T-helper 2 cell treated with Interferon-gamma antibody and Interleukin-4, amounts not matched to agents 5 μg/mL and 100 μg/mL, for 36 hours (primary cell): ENCODE measurements at regions not wholly inside any gene's neighbourhood (a gene's known extent, or its start where the extent isn't known, plus 50 kb on each side); places are given as distances from the start of the nearest gene placed in this dataset.

Source experiments
- DNase-seq: peaks from one replicate; pipeline ENCODE4 v3.0.0; 2021; ENCODE audit warnings: low spot score
- H3K27ac Mint-ChIP-seq: one replicate; pipeline ENCODE4 v1.8.0; 2021; ENCODE audit warnings: mild to moderate bottlenecking, mixed read lengths
- H3K27me3 Mint-ChIP-seq: one replicate; pipeline ENCODE4 v1.8.0; 2021; ENCODE audit warnings: low read depth, mixed read lengths
- H3K36me3 Mint-ChIP-seq: one replicate; pipeline ENCODE4 v1.8.0; 2021; ENCODE audit warnings: low read depth, mixed read lengths
- H3K4me1 Mint-ChIP-seq: one replicate; pipeline ENCODE4 v1.8.0; 2021; ENCODE audit warnings: low read depth, mixed read lengths
- H3K4me3 Mint-ChIP-seq: one replicate; pipeline ENCODE4 v1.8.0; 2022; ENCODE audit warnings: mild to moderate bottlenecking, moderate library complexity, mixed read lengths
- H3K9me3 Mint-ChIP-seq: one replicate; pipeline ENCODE4 v1.8.0; 2021; ENCODE audit warnings: mixed read lengths

DNA sequence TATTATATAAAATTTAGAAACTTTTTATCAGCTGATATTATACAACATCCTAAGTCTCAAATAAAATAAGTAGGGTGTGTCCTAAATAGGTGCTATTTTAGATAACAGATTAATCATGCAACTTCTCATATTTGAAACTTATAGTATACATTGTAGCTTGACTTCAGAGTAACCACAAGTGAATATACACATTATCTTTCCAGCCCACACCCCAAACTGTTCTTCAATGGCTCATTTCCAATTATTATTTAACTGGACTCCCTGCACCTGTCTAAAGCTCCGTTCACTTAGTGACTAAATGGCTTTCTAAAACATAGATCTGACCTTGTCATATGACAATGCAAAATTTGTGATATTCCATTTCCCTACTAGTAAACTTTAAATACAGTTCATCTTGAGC is 490.9 kb upstream of the RGMB start:
- Mint-ChIP-seq H3K4me1 (no peaks in the 10 kb centered on the region), H3K9me3 (no peaks in the 10 kb centered on the region), H3K36me3 (no peaks in the 10 kb centered on the region), H3K4me3 (no peak overlapping the region), H3K27ac (no peak overlapping the region), H3K27me3 (no peaks in the 10 kb centered on the region)
- DNase-seq, result no peak

DNA sequence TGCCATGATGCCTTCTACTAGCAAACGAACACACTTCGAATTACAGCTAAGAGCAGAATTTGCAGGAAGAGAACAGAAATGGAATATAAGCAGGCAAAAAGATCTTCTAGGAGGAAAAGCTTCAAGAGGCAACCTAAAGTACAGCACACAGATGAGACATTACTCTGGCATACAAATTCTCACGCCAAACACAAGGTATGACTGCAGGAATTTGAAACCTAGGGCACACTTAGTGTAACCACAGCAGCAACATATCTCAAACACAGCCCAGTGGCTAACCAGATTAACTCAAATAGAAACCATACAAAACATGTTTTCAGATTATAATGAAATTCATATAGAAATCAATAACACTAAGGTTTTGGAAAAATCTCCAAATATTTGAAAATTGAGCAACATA is 481.0 kb upstream of the RGMB start:
- Mint-ChIP-seq H3K27ac (no peak overlapping the region), H3K36me3 (no peaks in the 10 kb centered on the region), H3K4me1 (no peaks in the 10 kb centered on the region), H3K27me3 (peaks cover 5% of the 10 kb centered on the region), H3K9me3 (no peaks in the 10 kb centered on the region), H3K4me3 (no peak overlapping the region)
- DNase-seq, result no peak

- no peak for DNase-seq
- no peaks in the 10 kb centered on the region for H3K9me3 Mint-ChIP-seq
- no peak overlapping the region for H3K27ac Mint-ChIP-seq
- H3K36me3 Mint-ChIP-seq, result no peaks in the 10 kb centered on the region
- H3K27me3 Mint-ChIP-seq, result peaks cover 8% of the 10 kb centered on the region
- H3K4me3 Mint-ChIP-seq, result no peak overlapping the region
- no peaks in the 10 kb centered on the region for H3K4me1 Mint-ChIP-seq
Measured at GRCh38 chr5:98296426-98296825, 477.0 kb upstream of the RGMB start.

GRCh38 chr5:98299435-98299834 is 474.0 kb upstream of the RGMB start:
- no peaks in the 10 kb centered on the region for H3K9me3 Mint-ChIP-seq
- H3K36me3 Mint-ChIP-seq, result no peaks in the 10 kb centered on the region
- peaks cover 6% of the 10 kb centered on the region for H3K27me3 Mint-ChIP-seq
- no peak overlapping the region for H3K4me3 Mint-ChIP-seq
- DNase-seq, result no peak
- no peak overlapping the region for H3K27ac Mint-ChIP-seq
- H3K4me1 Mint-ChIP-seq, result no peaks in the 10 kb centered on the region

- DNase-seq, result no peak
- no peak overlapping the region for H3K4me3 Mint-ChIP-seq
- no peaks in the 10 kb centered on the region for H3K36me3 Mint-ChIP-seq
- H3K9me3 Mint-ChIP-seq, result no peaks in the 10 kb centered on the region
- H3K27ac Mint-ChIP-seq, result no peak overlapping the region
- H3K27me3 Mint-ChIP-seq, result peaks cover 3% of the 10 kb centered on the region
- H3K4me1 Mint-ChIP-seq, result no peaks in the 10 kb centered on the region
Measured at GRCh38 chr5:98301547-98301946, 471.9 kb upstream of the RGMB start.

- Mint-ChIP-seq H3K4me3 (no peak overlapping the region), H3K27ac (no peak overlapping the region), H3K27me3 (no peaks in the 10 kb centered on the region), H3K9me3 (no peaks in the 10 kb centered on the region), H3K4me1 (peaks cover 9% of the 10 kb centered on the region), H3K36me3 (no peaks in the 10 kb centered on the region)
- no peak for DNase-seq
Measured at GRCh38 chr5:98307811-98308210, 465.7 kb upstream of the RGMB start.

- no peak overlapping the region for H3K4me3 Mint-ChIP-seq
- H3K27me3 Mint-ChIP-seq, result no peaks in the 10 kb centered on the region
- H3K36me3 Mint-ChIP-seq, result no peaks in the 10 kb centered on the region
- H3K9me3 Mint-ChIP-seq, result no peaks in the 10 kb centered on the region
- H3K4me1 Mint-ChIP-seq, result peaks cover 9% of the 10 kb centered on the region
- DNase-seq, result no peak
- no peak overlapping the region for H3K27ac Mint-ChIP-seq
Measured at GRCh38 chr5:98308231-98308630, 465.2 kb upstream of the RGMB start.

DNA sequence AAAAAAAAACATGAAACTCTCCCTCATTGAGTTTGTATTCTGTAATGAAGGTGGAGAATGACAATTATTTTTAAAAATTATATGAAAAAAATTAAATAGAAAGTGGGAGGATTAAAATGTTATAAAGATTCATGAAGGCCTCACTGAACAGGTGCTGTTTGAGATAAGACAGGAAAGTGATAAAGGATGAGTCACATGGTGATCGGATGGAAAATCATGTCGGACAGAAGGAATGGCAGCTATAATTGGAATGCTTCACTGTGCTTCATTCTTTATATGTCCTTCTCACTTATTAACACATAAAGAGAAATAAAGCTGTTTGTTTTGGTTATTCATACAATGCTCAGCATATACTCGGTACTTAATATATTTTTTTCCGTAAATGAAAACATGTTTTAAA is 464.5 kb upstream of the RGMB start:
- Mint-ChIP-seq H3K9me3 (no peaks in the 10 kb centered on the region), H3K4me1 (peaks cover 9% of the 10 kb centered on the region), H3K4me3 (no peak overlapping the region), H3K27ac (no peak overlapping the region), H3K36me3 (no peaks in the 10 kb centered on the region), H3K27me3 (no peaks in the 10 kb centered on the region)
- no peak for DNase-seq

DNA sequence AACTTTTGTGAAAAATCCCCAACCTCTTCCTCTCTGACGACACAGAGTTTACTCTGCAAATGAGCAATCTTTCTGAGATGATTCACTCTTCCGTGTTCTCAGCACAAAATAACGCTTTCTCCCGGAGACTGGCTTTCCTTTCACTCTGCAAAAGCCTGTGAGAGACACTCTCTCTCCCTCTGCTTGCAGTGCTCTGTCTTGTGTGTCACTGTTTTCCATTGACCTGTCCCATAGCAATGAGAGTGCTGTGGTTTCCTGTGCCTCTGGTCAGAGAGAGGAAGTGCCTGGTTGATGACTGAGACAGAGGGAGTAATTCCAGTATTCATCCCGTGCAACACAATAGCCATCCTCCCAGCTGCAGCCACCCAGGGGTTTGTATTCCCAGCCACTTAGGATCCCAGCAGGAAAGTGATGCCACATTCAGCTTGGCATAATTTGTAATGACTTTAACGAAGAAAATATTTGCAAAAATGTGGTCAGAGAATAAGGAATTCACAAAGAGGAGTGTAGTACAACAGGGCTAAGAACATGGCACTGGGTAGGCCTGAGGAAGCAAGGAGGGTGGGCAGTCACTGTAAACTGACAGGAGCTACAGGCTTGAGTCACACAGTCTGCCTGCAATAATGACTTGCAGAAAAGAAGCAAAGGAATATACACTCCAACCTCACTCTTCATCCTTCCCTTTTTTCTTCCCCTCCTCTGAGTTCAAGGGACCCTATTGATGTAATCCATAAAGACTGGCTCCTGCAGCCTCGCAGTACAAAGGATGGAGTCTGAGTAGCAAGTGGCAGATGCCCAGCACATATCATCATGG is 463.5 kb upstream of the RGMB start:
- no peaks in the 10 kb centered on the region for H3K9me3 Mint-ChIP-seq
- no peaks in the 10 kb centered on the region for H3K27me3 Mint-ChIP-seq
- peak; percentile 60 for DNase-seq
- peak overlapping the region; percentile 37 for H3K4me3 Mint-ChIP-seq
- peak overlapping the region; percentile 14 for H3K27ac Mint-ChIP-seq
- H3K4me1 Mint-ChIP-seq, result peaks cover 9% of the 10 kb centered on the region
- H3K36me3 Mint-ChIP-seq, result no peaks in the 10 kb centered on the region

- no peaks in the 10 kb centered on the region for H3K27me3 Mint-ChIP-seq
- H3K9me3 Mint-ChIP-seq, result no peaks in the 10 kb centered on the region
- peaks cover 8% of the 10 kb centered on the region for H3K4me1 Mint-ChIP-seq
- no peak overlapping the region for H3K27ac Mint-ChIP-seq
- no peak for DNase-seq
- H3K36me3 Mint-ChIP-seq, result no peaks in the 10 kb centered on the region
- no peak overlapping the region for H3K4me3 Mint-ChIP-seq
Measured at GRCh38 chr5:98314292-98314691, 459.2 kb upstream of the RGMB start.

GRCh38 chr5:98318386-98318785 is 455.1 kb upstream of the RGMB start:
- DNase-seq, result no peak
- no peaks in the 10 kb centered on the region for H3K4me1 Mint-ChIP-seq
- H3K36me3 Mint-ChIP-seq, result no peaks in the 10 kb centered on the region
- H3K9me3 Mint-ChIP-seq, result no peaks in the 10 kb centered on the region
- peaks cover 3% of the 10 kb centered on the region for H3K27me3 Mint-ChIP-seq
- H3K27ac Mint-ChIP-seq, result no peak overlapping the region
- no peak overlapping the region for H3K4me3 Mint-ChIP-seq

GRCh38 chr5:98319299-98320011 is 454.0 kb upstream of the RGMB start:
- Mint-ChIP-seq H3K4me3 (no peak overlapping the region), H3K27me3 (peaks cover 3% of the 10 kb centered on the region), H3K27ac (no peak overlapping the region), H3K36me3 (no peaks in the 10 kb centered on the region), H3K4me1 (no peaks in the 10 kb centered on the region), H3K9me3 (no peaks in the 10 kb centered on the region)
- DNase-seq, result no peak

DNA sequence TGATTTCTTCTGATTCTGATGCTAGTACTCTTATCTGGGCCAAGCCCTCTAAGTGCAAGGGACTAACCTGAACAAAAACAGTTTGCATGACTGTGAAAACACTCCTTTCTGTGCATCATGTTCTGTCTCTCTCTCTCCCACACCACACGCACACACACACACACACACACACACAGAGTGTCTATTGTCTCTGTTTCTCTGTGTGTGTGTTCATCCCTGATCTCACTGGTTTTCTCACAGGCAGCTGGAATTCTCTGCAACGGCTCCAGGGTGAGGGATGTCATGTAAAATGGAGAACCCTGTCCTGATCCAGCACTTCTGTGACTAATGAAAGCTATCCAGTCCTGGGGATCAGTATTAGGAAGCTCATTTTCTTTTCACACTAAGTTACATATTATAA is 453.1 kb upstream of the RGMB start:
- Mint-ChIP-seq H3K27me3 (peaks cover 3% of the 10 kb centered on the region), H3K36me3 (no peaks in the 10 kb centered on the region), H3K4me1 (no peaks in the 10 kb centered on the region), H3K4me3 (no peak overlapping the region), H3K9me3 (no peaks in the 10 kb centered on the region), H3K27ac (no peak overlapping the region)
- no peak for DNase-seq

DNA sequence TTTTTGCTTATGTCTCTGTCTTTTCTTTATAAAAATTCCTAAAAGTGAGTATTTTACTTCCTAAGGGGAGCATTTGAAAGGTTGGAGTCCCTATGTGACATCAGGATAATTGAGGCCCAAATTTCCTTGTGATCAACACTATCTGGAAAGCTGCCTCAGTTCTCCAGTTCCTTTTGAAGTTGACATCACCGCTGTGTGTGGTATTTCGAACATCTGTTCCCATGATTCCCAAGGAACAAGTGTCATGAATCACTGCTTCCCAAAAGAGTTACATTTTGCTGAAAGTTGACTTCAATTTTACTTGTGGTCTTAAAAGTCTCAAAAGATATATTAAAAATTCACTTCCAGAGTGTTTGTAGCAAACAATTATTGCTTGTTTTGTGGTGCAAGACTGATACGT is 452.1 kb upstream of the RGMB start:
- H3K9me3 Mint-ChIP-seq, result no peaks in the 10 kb centered on the region
- no peak overlapping the region for H3K27ac Mint-ChIP-seq
- no peaks in the 10 kb centered on the region for H3K36me3 Mint-ChIP-seq
- no peak for DNase-seq
- H3K4me3 Mint-ChIP-seq, result no peak overlapping the region
- no peaks in the 10 kb centered on the region for H3K4me1 Mint-ChIP-seq
- peaks cover 3% of the 10 kb centered on the region for H3K27me3 Mint-ChIP-seq
